IMR-90 (cell line): ENCODE measurements at regions not wholly inside any gene's neighbourhood (a gene's known extent, or its start where the extent isn't known, plus 50 kb on each side); places are given as distances from the start of the nearest gene placed in this dataset.

Source experiments
- ATAC-seq: fragments of 200-7000 bp; cut with Tn5 transposase; 2 replicates; pipeline ENCODE4 v1.9.1; 2020; ENCODE audit warnings: low read depth, mild to moderate bottlenecking, moderate library complexity
- BruUV-seq: library from RNA; stranded (reverse); fragments of 400-500 nt; replicated peaks from 2 replicates; lab custom pipeline; 2021; lab: Mats Ljungman, UMichigan
- CTCF ChIA-PET: fragments of 300-600 bp; formaldehyde crosslinking; extraction: SDS; loops from one replicate; lab custom pipeline; 2021; ENCODE audit warnings: antibody characterized with exemption; lab: Yijun Ruan, JAX
- POLR2A ChIA-PET: fragments of 300-600 bp; sonication (Branson Sonifier 250); formaldehyde crosslinking; loops from one replicate; lab custom pipeline; 2022; ENCODE audit warnings: antibody characterized with exemption; ENCODE audit not compliant: unreplicated experiment; lab: Charles Lee
- DNase-seq: peaks from one replicate; pipeline ENCODE4 v3.0.0; 2013
- H2AFZ ChIP-seq: replicated peaks from 2 replicates; pipeline ENCODE3; 2013; ENCODE audit warnings: low read length, mild to moderate bottlenecking; ENCODE audit not compliant: poor library complexity
- H2AK5ac ChIP-seq: 2 replicates; pipeline ENCODE4 v1.6.1; 2013; ENCODE audit warnings: low read depth, low read length, inconsistent platforms
- H2AK9ac ChIP-seq: replicated peaks from 2 replicates; pipeline ENCODE3; 2013; ENCODE audit warnings: mild to moderate bottlenecking, low read depth, low read length, moderate library complexity; ENCODE audit not compliant: poor library complexity
- H2BK120ac ChIP-seq: 2 replicates; pipeline ENCODE4 v1.6.1; 2013; ENCODE audit warnings: low read depth, low read length, inconsistent platforms
- H2BK15ac ChIP-seq: 3 replicates; pipeline ENCODE4 v1.6.1; 2013; ENCODE audit warnings: low read depth, low read length, inconsistent platforms
- H2BK20ac ChIP-seq: 2 replicates; pipeline ENCODE4 v1.6.1; 2013; ENCODE audit warnings: low read depth, mild to moderate bottlenecking, inconsistent platforms, low read length, moderate library complexity
- H2BK5ac ChIP-seq: 2 replicates; pipeline ENCODE4 v1.6.1; 2013; ENCODE audit warnings: mild to moderate bottlenecking, low read depth, low read length, inconsistent platforms; ENCODE audit not compliant: poor library complexity, severe bottlenecking
- H3K14ac ChIP-seq: replicated peaks from 2 replicates; pipeline ENCODE4 v1.6.1; 2013; ENCODE audit warnings: low read depth, low read length, inconsistent platforms
- H3K18ac ChIP-seq: 2 replicates; pipeline ENCODE4 v1.6.1; 2013; ENCODE audit warnings: low read depth, low read length, control low read depth
- H3K23ac ChIP-seq: 2 replicates; pipeline ENCODE4 v1.6.1; 2013; ENCODE audit warnings: low read depth, low read length, inconsistent platforms
- H3K27ac ChIP-seq: 2 replicates; pipeline ENCODE4 v1.5.1; 2013; ENCODE audit warnings: mild to moderate bottlenecking, control low read depth, low read length; ENCODE audit not compliant: insufficient read depth
- H3K27me3 ChIP-seq: 2 replicates; pipeline ENCODE4 v1.6.1; 2013; ENCODE audit warnings: low read length; ENCODE audit not compliant: control insufficient read depth, insufficient read depth
- H3K36me3 ChIP-seq: 2 replicates; pipeline ENCODE4 v1.6.1; 2013; ENCODE audit warnings: low read length, mixed read lengths; ENCODE audit not compliant: control insufficient read depth, insufficient read depth
- H3K4ac ChIP-seq: 2 replicates; pipeline ENCODE4 v1.6.1; 2013; ENCODE audit warnings: low read depth, low read length, inconsistent platforms
- H3K4me1 ChIP-seq: 2 replicates; pipeline ENCODE4 v1.6.1; 2013; ENCODE audit warnings: low read length, mixed read lengths; ENCODE audit not compliant: control insufficient read depth, insufficient read depth
- H3K4me2 ChIP-seq: 2 replicates; pipeline ENCODE4 v1.6.1; 2013; ENCODE audit warnings: low read depth, mild to moderate bottlenecking, control low read depth, low read length, moderate library complexity
- H3K4me3 ChIP-seq: 2 replicates; pipeline ENCODE4 v1.5.1; 2013; ENCODE audit warnings: low read depth, mild to moderate bottlenecking, control low read depth, low read length, moderate library complexity; ENCODE audit not compliant: insufficient read depth
- H3K56ac ChIP-seq: 2 replicates; pipeline ENCODE4 v1.6.1; 2013; ENCODE audit warnings: low read length, inconsistent platforms; ENCODE audit not compliant: insufficient read depth; ENCODE audit errors: extremely low read depth
- H3K79me1 ChIP-seq, 2 experiments: 2 replicates each; pipeline ENCODE4 v1.6.1; 2013; ENCODE audit warnings: low read length in 2 of 2, inconsistent platforms in 1 of 2, low read depth in 1 of 2
- H3K9ac ChIP-seq: 2 replicates; pipeline ENCODE4 v1.6.1; 2013; ENCODE audit warnings: low read depth, low read length, control low read depth
- H3K9me1 ChIP-seq: 2 replicates; pipeline ENCODE4 v1.6.1; 2013; ENCODE audit warnings: low read length, inconsistent platforms; ENCODE audit not compliant: insufficient read depth
- H3K9me3 ChIP-seq: 2 replicates; pipeline ENCODE4 v1.6.1; 2013; ENCODE audit warnings: low read length; ENCODE audit not compliant: control insufficient read depth, insufficient read depth
- H4K20me1 ChIP-seq: 2 replicates; pipeline ENCODE4 v1.6.1; 2013; ENCODE audit warnings: low read length, inconsistent platforms; ENCODE audit not compliant: insufficient read depth
- H4K5ac ChIP-seq: 2 replicates; pipeline ENCODE4 v1.6.1; 2013; ENCODE audit warnings: mild to moderate bottlenecking, low read depth, low read length, control low read depth
- H4K8ac ChIP-seq, 2 experiments: 2 replicates each; pipeline ENCODE4 v1.6.1; 2013; ENCODE audit warnings: low read depth in 2 of 2, low read length in 2 of 2, control low read depth in 1 of 2, inconsistent platforms in 1 of 2
- H4K91ac ChIP-seq: 2 replicates; pipeline ENCODE4 v1.6.1; 2013; ENCODE audit warnings: low read depth, low read length, inconsistent platforms; ENCODE audit not compliant: insufficient read depth
- BHLHE40 ChIP-seq: fragments of 150-350 bp; IDR thresholded peaks from 2 replicates; pipeline ENCODE4 v1.6.1; 2016; ENCODE audit warnings: mild to moderate bottlenecking, low read depth, low read length
- CHD1 ChIP-seq: IDR thresholded peaks from 2 replicates; pipeline ENCODE4 v1.6.1; 2012; ENCODE audit warnings: low read depth, low read length, improper control_type of control experiment
- MAZ ChIP-seq: IDR thresholded peaks from 2 replicates; pipeline ENCODE4 v1.6.1; 2012; ENCODE audit warnings: low read depth, mild to moderate bottlenecking, low read length, improper control_type of control experiment, moderate library complexity, borderline replicate concordance
- NFE2L2 ChIP-seq: fragments of 150-350 bp; IDR thresholded peaks from 2 replicates; pipeline ENCODE4 v1.6.1; 2016; ENCODE audit warnings: low read depth, mild to moderate bottlenecking, low read length
- POLR2A ChIP-seq: IDR thresholded peaks from 2 replicates; pipeline ENCODE4 v1.6.1; 2012; ENCODE audit warnings: mild to moderate bottlenecking, low read depth, low read length
- RCOR1 ChIP-seq: IDR thresholded peaks from 2 replicates; pipeline ENCODE4 v1.6.1; 2012; ENCODE audit warnings: mild to moderate bottlenecking, low read length, improper control_type of control experiment; ENCODE audit not compliant: insufficient replicate concordance
- RFX5 ChIP-seq: IDR thresholded peaks from 2 replicates; pipeline ENCODE4 v1.8.0; 2012; ENCODE audit warnings: low read depth, mild to moderate bottlenecking, low read length, moderate library complexity
- SMC3 ChIP-seq: fragments of 150-350 bp; IDR thresholded peaks from 2 replicates; pipeline ENCODE4 v1.6.1; 2016; ENCODE audit warnings: low read depth, mild to moderate bottlenecking, antibody characterized with exemption, low read length, moderate library complexity
- WGBS, 2 experiments: methylation state at CpG; one replicate each; pipeline versions ENCODE4 v1.1.5 to v1.1.7; 2013; ENCODE audit warnings: missing lambda C conversion rate in 2 of 2; ENCODE audit not compliant: insufficient read length in 1 of 2; ENCODE audit errors: extremely low coverage in 2 of 2; 5-methylcytosine and 5-hydroxymethylcytosine counted together
- dilution Hi-C: fragments of 300-500 bp; cut with HindIII; formaldehyde crosslinking; loops from one replicate; pipeline ENCODE4 v1.14.3; 2018; ENCODE audit warnings: low sequenced_read_pairs; ENCODE audit not compliant: unreplicated experiment
- in situ Hi-C: fragments of 300-500 bp; cut with MboI; formaldehyde crosslinking; loops from 3 replicates; pipeline ENCODE4 v1.14.3; 2019; ENCODE audit warnings: low sequenced_read_pairs, inconsistent platforms, mixed read lengths
- intact Hi-C: fragments of 100-400 bp; cut with micrococcal nuclease; formaldehyde crosslinking; loops from 2 replicates; pipeline ENCODE4 v1.10.0; 2022
- TF ChIP-seq, protein P1 (sequence below): fragments of 150-350 bp; IDR thresholded peaks from 2 replicates; pipeline ENCODE4 v1.6.1; 2017; ENCODE audit warnings: mild to moderate bottlenecking, antibody characterized with exemption, low read length, low read depth

GRCh38 chr22:27489178-27489675 is 312.3 kb downstream of the MN1 start:
- no peak overlapping the region for H3K56ac ChIP-seq
- no peaks in the 10 kb centered on the region for H3K79me1 ChIP-seq
- H3K9me3 ChIP-seq = peaks cover 12% of the 10 kb centered on the region
- H2BK20ac ChIP-seq = peak overlapping the region; percentile 64; the same call in 1 of the 2 replicates
- in situ Hi-C loops = no loop called here
- H4K20me1 ChIP-seq = no peaks in the 10 kb centered on the region
- H2AK9ac ChIP-seq = no peak overlapping the region
- peak overlapping the region; percentile 66 for H2AK5ac ChIP-seq
- no peak overlapping the region for H3K4me3 ChIP-seq
- BruUV-seq = no TSS peak
- peaks cover 12% of the 10 kb centered on the region for H3K9me1 ChIP-seq
- H3K18ac ChIP-seq = no peak overlapping the region; the same call in 1 of the 2 replicates
- no peak overlapping the region for H3K23ac ChIP-seq
- DNase-seq (peak; percentile 52), ATAC-seq (peak; percentile 53)
- H2BK5ac ChIP-seq = no peak overlapping the region
- peaks cover 12% of the 10 kb centered on the region for H3K4me1 ChIP-seq
- CTCF ChIA-PET = interaction anchor here (0.6 to 0.9 kb wide), 2 partner anchors 15 to 1071 kb away, joined by 4 read pairs; no protein-coding TSS in a partner anchor
- no peak overlapping the region for H3K9ac ChIP-seq
- dilution Hi-C loops = no loop called here
- peak overlapping the region; percentile 65 for H3K4ac ChIP-seq
- TF ChIP-seq BHLHE40 (no peak), RCOR1 (no peak), NFE2L2 (no peak), POLR2A (no peak), MAZ (no peak), CHD1 (no peak), RFX5 (no peak), SMC3 (no peak)
- TF ChIP-seq, protein P1, sequence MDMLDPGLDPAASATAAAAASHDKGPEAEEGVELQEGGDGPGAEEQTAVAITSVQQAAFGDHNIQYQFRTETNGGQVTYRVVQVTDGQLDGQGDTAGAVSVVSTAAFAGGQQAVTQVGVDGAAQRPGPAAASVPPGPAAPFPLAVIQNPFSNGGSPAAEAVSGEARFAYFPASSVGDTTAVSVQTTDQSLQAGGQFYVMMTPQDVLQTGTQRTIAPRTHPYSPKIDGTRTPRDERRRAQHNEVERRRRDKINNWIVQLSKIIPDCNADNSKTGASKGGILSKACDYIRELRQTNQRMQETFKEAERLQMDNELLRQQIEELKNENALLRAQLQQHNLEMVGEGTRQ = no peak
- no peak overlapping the region for H3K27ac ChIP-seq
- 0 out of 2 replicates have a peak overlapping the region, but pooled peaks have one; percentile 1 for H3K14ac ChIP-seq
- H2AFZ ChIP-seq = peak overlapping the region; percentile 36
- peak overlapping the region; percentile 57; the same call in 2 of the 3 replicates for H2BK15ac ChIP-seq
- no peak overlapping the region for H4K5ac ChIP-seq
- no peak overlapping the region for H3K4me2 ChIP-seq
- H4K91ac ChIP-seq = 0 out of 2 replicates have a peak overlapping the region, but pooled peaks have one; percentile 15
- no CpG with 5 or more reads among the region's 4 CpGs for WGBS, 2 experiments
- intact Hi-C loops = no loop called here
- POLR2A ChIA-PET = interaction anchor here (0.6 kb wide), 1 partner anchor 1187 kb away, joined by 14 read pairs; no protein-coding TSS in a partner anchor
- H4K8ac ChIP-seq = peak overlapping the region in 1 of 2 experiments; percentile 43; a peak in 1 of 4 replicates
- peak overlapping the region; percentile 57; the same call in 1 of the 2 replicates for H2BK120ac ChIP-seq
- peaks cover 10% of the 10 kb centered on the region for H3K27me3 ChIP-seq
- no peaks in the 10 kb centered on the region for H3K36me3 ChIP-seq
